Neural cell (in vitro differentiated cells): ENCODE measurements at regions not wholly inside any gene's neighbourhood (a gene's known extent, or its start where the extent isn't known, plus 50 kb on each side); places are given as distances from the start of the nearest gene placed in this dataset.

Source experiments
- H2AFZ ChIP-seq: fragments of 200-600, 300-800 bp; sonication (generic), shearing (Covaris generic); 2 replicates; pipeline ENCODE4 v1.6.0; 2014; ENCODE audit warnings: low read depth, mild to moderate bottlenecking, antibody characterized with exemption, low read length, moderate library complexity
- H3F3A ChIP-seq: fragments of 200-600 bp; shearing (Covaris generic); 2 replicates; pipeline ENCODE4 v1.6.1; 2016; ENCODE audit warnings: mild to moderate bottlenecking, moderate library complexity, mixed read lengths, antibody characterized with exemption, low read length; ENCODE audit not compliant: insufficient read depth, poor library complexity, severe bottlenecking
- H3K27ac ChIP-seq: fragments of 200-600, 300-800 bp; sonication (generic), shearing (Covaris generic); 2 replicates; pipeline ENCODE4 v1.5.1; 2014; ENCODE audit warnings: mild to moderate bottlenecking, low read length, moderate library complexity
- H3K27me3 ChIP-seq: fragments of 300-800, 200-600 bp; sonication (generic), shearing (Covaris generic); 2 replicates; pipeline ENCODE4 v1.6.0; 2014; ENCODE audit warnings: mild to moderate bottlenecking, low read depth, low read length, moderate library complexity; ENCODE audit not compliant: insufficient read depth
- H3K36me3 ChIP-seq: fragments of 300-800, 200-600 bp; sonication (generic), shearing (Covaris generic); 2 replicates; pipeline ENCODE4 v1.5.1; 2014; ENCODE audit warnings: mild to moderate bottlenecking, antibody characterized with exemption, low read length, moderate library complexity; ENCODE audit not compliant: insufficient read depth
- H3K4me2 ChIP-seq: fragments of 300-800, 200-600 bp; sonication (generic), shearing (Covaris generic); 2 replicates; pipeline ENCODE4 v1.6.0; 2014; ENCODE audit warnings: mild to moderate bottlenecking, low read length
- H3K4me3 ChIP-seq: fragments of 300-800, 200-600 bp; sonication (generic), shearing (Covaris generic); 2 replicates; pipeline ENCODE4 v1.5.1; 2014; ENCODE audit warnings: mild to moderate bottlenecking, low read length, moderate library complexity
- H3K79me2 ChIP-seq: fragments of 200-600 bp; shearing (Covaris generic); replicated peaks from 2 replicates; pipeline ENCODE4 v1.6.0; 2014; ENCODE audit warnings: mild to moderate bottlenecking, low read length, moderate library complexity; ENCODE audit not compliant: insufficient read depth
- H3K9ac ChIP-seq: fragments of 300-800, 200-600 bp; sonication (generic), shearing (Covaris generic); 2 replicates; pipeline ENCODE4 v1.6.1; 2016; ENCODE audit warnings: mild to moderate bottlenecking, low read length, mixed read lengths
- H3K9me2 ChIP-seq: fragments of 200-600 bp; shearing (Covaris generic); 2 replicates; pipeline ENCODE4 v1.6.1; 2016; ENCODE audit warnings: mild to moderate bottlenecking, low read length, mixed read lengths; ENCODE audit not compliant: insufficient read depth
- H3K9me3 ChIP-seq: fragments of 200-600, 300-800 bp; sonication (generic), shearing (Covaris generic); 2 replicates; pipeline ENCODE4 v1.6.1; 2016; ENCODE audit warnings: mild to moderate bottlenecking, mixed run types, low read length, moderate library complexity, mixed read lengths
- H4K20me1 ChIP-seq: fragments of 200-600 bp; shearing (Covaris generic); 2 replicates; pipeline ENCODE4 v1.6.1; 2016; ENCODE audit warnings: mild to moderate bottlenecking, mixed run types; ENCODE audit not compliant: insufficient read depth
- EP300 ChIP-seq: fragments of 450-650 bp; conservative IDR thresholded peaks from 2 replicates; pipeline ENCODE4 v1.6.1; 2014; ENCODE audit warnings: antibody characterized with exemption, mild to moderate bottlenecking, moderate library complexity; ENCODE audit not compliant: poor library complexity, severe bottlenecking
- EZH2 ChIP-seq: fragments of 200-600, 300-800 bp; shearing (Covaris generic), sonication (generic); IDR thresholded peaks from 2 replicates; pipeline ENCODE4 v1.6.1; 2014; ENCODE audit warnings: antibody characterized with exemption, low read length, borderline replicate concordance, mild to moderate bottlenecking; ENCODE audit not compliant: insufficient read depth, poor library complexity, severe bottlenecking
- MXI1 ChIP-seq: fragments of 450-650 bp; conservative IDR thresholded peaks from 2 replicates; pipeline ENCODE4 v1.6.1; 2014; ENCODE audit warnings: antibody characterized with exemption, mild to moderate bottlenecking; ENCODE audit not compliant: poor library complexity, severe bottlenecking
- POLR2AphosphoS5 ChIP-seq: IDR thresholded peaks from 2 replicates; pipeline ENCODE4 v1.6.1; 2012
- RAD21 ChIP-seq: fragments of 450-650 bp; conservative IDR thresholded peaks from 2 replicates; pipeline ENCODE4 v1.6.1; 2014; ENCODE audit warnings: antibody characterized with exemption, mild to moderate bottlenecking, moderate library complexity
- REST ChIP-seq: IDR thresholded peaks from 2 replicates; pipeline ENCODE4 v1.6.1; 2012; ENCODE audit warnings: borderline replicate concordance
- SMC3 ChIP-seq: fragments of 450-650 bp; conservative IDR thresholded peaks from 2 replicates; pipeline ENCODE4 v1.6.1; 2014; ENCODE audit warnings: antibody characterized with exemption, mild to moderate bottlenecking, moderate library complexity; ENCODE audit not compliant: poor library complexity
- TAF1 ChIP-seq: IDR thresholded peaks from 2 replicates; pipeline ENCODE4 v1.6.1; 2012; ENCODE audit warnings: low read depth
- TF ChIP-seq, protein P1 (sequence below): fragments of 450-650 bp; IDR thresholded peaks from 2 replicates; pipeline ENCODE4 v1.5.1; 2014; ENCODE audit warnings: antibody characterized with exemption, mild to moderate bottlenecking, moderate library complexity; ENCODE audit not compliant: poor library complexity, severe bottlenecking

DNA sequence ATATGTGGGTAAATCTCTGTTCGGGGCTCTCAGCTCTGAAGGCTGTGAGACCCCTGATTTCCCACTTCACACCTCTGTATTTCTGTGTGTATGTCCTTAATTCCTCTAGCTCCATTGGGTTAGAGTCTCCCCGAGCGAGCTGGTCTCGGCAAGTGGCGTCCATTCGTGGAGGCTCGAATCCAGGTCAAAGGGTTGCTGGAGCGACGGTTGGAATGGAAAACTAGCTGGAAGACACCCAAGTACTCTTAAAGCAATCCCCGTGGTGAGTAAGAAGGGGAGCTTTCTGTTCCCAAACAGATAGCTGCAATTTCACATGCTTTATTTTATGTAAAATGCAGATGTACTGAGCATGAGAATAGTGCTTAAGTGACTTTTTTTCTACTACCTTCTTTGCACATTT, 277.5 kb upstream of the SGCG start:
- no peak overlapping the region for H3K4me2 ChIP-seq
- H3K9ac ChIP-seq: no peak overlapping the region
- no peaks in the 10 kb centered on the region for H4K20me1 ChIP-seq
- H3K27me3 ChIP-seq: no peaks in the 10 kb centered on the region
- no peak overlapping the region for H3K4me3 ChIP-seq
- H2AFZ ChIP-seq: no peak overlapping the region
- H3F3A ChIP-seq: no peaks in the 10 kb centered on the region
- no peaks in the 10 kb centered on the region for H3K9me3 ChIP-seq
- no peak overlapping the region for H3K27ac ChIP-seq
- no peaks in the 10 kb centered on the region for H3K9me2 ChIP-seq
- H3K36me3 ChIP-seq: no peaks in the 10 kb centered on the region
- no peaks in the 10 kb centered on the region for H3K79me2 ChIP-seq
- TF ChIP-seq EP300 (no peak), RAD21 (no peak), REST (no peak), EZH2 (no peak), MXI1 (no peak), TAF1 (no peak), SMC3 (no peak), POLR2AphosphoS5 (no peak)
- TF ChIP-seq, protein P1, sequence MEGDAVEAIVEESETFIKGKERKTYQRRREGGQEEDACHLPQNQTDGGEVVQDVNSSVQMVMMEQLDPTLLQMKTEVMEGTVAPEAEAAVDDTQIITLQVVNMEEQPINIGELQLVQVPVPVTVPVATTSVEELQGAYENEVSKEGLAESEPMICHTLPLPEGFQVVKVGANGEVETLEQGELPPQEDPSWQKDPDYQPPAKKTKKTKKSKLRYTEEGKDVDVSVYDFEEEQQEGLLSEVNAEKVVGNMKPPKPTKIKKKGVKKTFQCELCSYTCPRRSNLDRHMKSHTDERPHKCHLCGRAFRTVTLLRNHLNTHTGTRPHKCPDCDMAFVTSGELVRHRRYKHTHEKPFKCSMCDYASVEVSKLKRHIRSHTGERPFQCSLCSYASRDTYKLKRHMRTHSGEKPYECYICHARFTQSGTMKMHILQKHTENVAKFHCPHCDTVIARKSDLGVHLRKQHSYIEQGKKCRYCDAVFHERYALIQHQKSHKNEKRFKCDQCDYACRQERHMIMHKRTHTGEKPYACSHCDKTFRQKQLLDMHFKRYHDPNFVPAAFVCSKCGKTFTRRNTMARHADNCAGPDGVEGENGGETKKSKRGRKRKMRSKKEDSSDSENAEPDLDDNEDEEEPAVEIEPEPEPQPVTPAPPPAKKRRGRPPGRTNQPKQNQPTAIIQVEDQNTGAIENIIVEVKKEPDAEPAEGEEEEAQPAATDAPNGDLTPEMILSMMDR: no peak

DNA sequence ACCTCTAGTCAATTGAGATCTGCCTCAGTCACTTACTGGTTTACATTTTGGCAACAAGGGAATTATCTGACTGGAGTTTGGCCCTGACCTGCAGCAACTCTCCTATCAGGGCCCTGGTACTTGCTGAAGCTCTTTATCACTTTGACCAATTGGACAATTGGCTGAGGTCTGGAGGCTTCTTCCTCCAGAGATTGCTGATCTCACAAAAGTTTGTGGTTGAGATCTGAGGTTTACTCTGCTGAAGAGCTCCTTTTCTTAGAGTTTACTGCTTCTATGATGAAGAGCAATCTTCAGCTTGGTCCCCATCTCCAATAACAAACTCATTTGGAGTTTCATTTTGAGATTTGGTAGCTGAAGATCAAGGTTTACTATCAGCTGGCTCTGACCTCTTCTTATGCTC, 276.9 kb upstream of the SGCG start:
- Histone ChIP-seq H3K4me2 (no peak overlapping the region), H3F3A (no peaks in the 10 kb centered on the region), H4K20me1 (no peaks in the 10 kb centered on the region), H3K9me3 (no peaks in the 10 kb centered on the region), H3K36me3 (no peaks in the 10 kb centered on the region), H3K27ac (no peak overlapping the region), H3K9me2 (no peaks in the 10 kb centered on the region), H3K27me3 (no peaks in the 10 kb centered on the region), H3K79me2 (no peaks in the 10 kb centered on the region), H3K9ac (no peak overlapping the region), H2AFZ (no peak overlapping the region), H3K4me3 (no peak overlapping the region)
- TF ChIP-seq REST: no peak
- TF ChIP-seq TAF1: no peak
- TF ChIP-seq EP300: no peak
- no peak for TF ChIP-seq MXI1
- TF ChIP-seq, protein P1: no peak
- TF ChIP-seq SMC3: no peak
- TF ChIP-seq RAD21: no peak
- no peak for TF ChIP-seq POLR2AphosphoS5
- no peak for TF ChIP-seq EZH2
